NB4 (cell line): ENCODE measurements at regions not wholly inside any gene's neighbourhood (a gene's known extent, or its start where the extent isn't known, plus 50 kb on each side); places are given as distances from the start of the nearest gene placed in this dataset.
A peak's percentile ranks its signal among the peaks of the same experiment; 100 is the strongest.

Experiments
- DNase-seq: peaks from one replicate; pipeline ENCODE4 v3.0.0; 2010; ENCODE audit warnings: low read depth
- H3K4me3 ChIP-seq: one replicate; pipeline ENCODE4 v1.5.1; 2011; ENCODE audit warnings: mild to moderate bottlenecking, low read depth, low read length, moderate library complexity
- MYC ChIP-seq: IDR thresholded peaks from 2 replicates; pipeline ENCODE4 v1.6.1; 2011; ENCODE audit warnings: low read depth, low read length
- POLR2A ChIP-seq: IDR thresholded peaks from 2 replicates; pipeline ENCODE4 v1.6.1; 2011; ENCODE audit warnings: mild to moderate bottlenecking; ENCODE audit not compliant: insufficient read length; ENCODE audit errors: extremely low read depth
- TF ChIP-seq, protein P1 (sequence below): IDR thresholded peaks from 2 replicates; pipeline ENCODE4 v1.6.1; 2011; ENCODE audit warnings: low read depth, low read length
- TF ChIP-seq, protein P2 (sequence below): IDR thresholded peaks from one replicate; pipeline ENCODE4 v1.5.1; 2012; ENCODE audit warnings: low read depth, low read length

DNA sequence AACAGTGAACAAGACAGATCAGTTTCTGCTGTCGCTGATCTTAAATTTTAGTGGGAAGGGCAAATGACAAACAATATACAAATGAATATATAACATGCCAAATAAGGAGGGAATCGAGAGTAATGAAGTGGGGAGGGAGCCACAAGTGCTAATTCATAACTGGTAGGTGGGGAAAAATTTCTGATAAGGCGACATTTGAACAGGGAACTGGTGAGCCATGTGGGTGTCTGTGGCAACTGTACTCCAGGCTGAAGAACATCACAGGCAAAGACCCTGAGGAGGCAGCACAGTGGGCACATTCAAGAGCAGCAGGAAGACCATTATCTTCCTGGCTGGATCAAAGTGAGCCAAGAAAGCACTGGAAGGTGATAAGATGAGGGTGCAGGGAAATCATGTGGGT lies 51.6 kb upstream of the CD28 start:
- no peak overlapping the region for H3K4me3 ChIP-seq
- no peak for DNase-seq
- TF ChIP-seq, protein P1, sequence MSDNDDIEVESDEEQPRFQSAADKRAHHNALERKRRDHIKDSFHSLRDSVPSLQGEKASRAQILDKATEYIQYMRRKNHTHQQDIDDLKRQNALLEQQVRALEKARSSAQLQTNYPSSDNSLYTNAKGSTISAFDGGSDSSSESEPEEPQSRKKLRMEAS, result no peak
- TF ChIP-seq MYC, result no peak

DNA sequence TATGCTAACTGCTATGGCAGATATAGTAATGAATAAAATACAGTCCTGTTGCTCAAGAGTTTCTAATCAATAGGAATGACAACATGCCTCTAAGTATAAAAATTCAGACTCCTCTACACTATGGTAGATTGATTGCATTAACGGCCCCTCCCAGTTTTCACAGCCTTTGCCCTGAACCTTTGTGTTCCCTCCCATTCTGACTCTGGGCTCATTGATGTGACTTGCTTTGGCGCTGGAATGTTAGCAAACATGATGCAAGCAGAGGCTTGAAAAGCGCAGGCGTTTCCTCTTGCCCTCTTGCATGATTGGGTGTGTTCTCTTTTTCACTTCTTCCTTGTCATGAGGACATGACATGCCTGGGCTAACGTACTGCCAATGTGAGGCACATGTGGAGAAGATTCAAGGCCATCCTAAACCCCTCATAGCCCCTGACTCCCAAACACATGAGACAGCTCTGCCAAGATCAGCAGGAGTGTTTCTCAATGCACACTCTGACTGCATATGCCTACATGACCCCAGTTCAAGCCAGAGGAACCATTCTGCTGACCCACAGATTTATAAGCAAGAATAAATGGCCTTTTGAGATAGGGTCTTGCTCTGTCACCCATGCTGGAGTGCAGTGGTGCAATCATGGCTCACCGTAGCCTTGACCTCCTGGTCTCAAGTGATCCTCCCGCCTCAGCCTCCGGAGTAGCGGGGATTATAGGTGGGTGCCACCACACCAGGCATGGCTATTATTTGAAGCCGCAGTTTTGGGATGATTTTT lies 49.7 kb upstream of the CD28 start:
- DNase-seq, result peak; percentile 52
- TF ChIP-seq, protein P2, sequence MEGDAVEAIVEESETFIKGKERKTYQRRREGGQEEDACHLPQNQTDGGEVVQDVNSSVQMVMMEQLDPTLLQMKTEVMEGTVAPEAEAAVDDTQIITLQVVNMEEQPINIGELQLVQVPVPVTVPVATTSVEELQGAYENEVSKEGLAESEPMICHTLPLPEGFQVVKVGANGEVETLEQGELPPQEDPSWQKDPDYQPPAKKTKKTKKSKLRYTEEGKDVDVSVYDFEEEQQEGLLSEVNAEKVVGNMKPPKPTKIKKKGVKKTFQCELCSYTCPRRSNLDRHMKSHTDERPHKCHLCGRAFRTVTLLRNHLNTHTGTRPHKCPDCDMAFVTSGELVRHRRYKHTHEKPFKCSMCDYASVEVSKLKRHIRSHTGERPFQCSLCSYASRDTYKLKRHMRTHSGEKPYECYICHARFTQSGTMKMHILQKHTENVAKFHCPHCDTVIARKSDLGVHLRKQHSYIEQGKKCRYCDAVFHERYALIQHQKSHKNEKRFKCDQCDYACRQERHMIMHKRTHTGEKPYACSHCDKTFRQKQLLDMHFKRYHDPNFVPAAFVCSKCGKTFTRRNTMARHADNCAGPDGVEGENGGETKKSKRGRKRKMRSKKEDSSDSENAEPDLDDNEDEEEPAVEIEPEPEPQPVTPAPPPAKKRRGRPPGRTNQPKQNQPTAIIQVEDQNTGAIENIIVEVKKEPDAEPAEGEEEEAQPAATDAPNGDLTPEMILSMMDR, result no peak
- TF ChIP-seq, protein P1, result no peak
- TF ChIP-seq POLR2A, result no peak
- no peak for TF ChIP-seq MYC
- no peak overlapping the region for H3K4me3 ChIP-seq
